ENCODE measurements at regions not wholly inside any gene's neighbourhood (a gene's known extent, or its start where the extent isn't known, plus 50 kb on each side); places are given as distances from the start of the nearest gene placed in this dataset.

- DNase-seq = no peak
Observed at GRCh38 chr18:41022484-41022883, 932.5 kb upstream of the PIK3C3 start.

- DNase-seq = no peak
Observed at GRCh38 chr18:41021089-41021488, 933.9 kb upstream of the PIK3C3 start.

- DNase-seq = no peak
Observed at GRCh38 chr18:41012194-41012593, 942.8 kb upstream of the PIK3C3 start.

GRCh38 chr18:41009926-41010325, 945.1 kb upstream of the PIK3C3 start:
- no peak for DNase-seq

GRCh38 chr18:41004324-41004723, 950.7 kb upstream of the PIK3C3 start:
- no peak for DNase-seq

GRCh38 chr18:40995529-40995928, 959.5 kb upstream of the PIK3C3 start:
- no peak for DNase-seq

GRCh38 chr18:40993363-40993762, 961.7 kb upstream of the PIK3C3 start:
- no peak for DNase-seq

- DNase-seq = no peak
Observed at GRCh38 chr18:40987581-40987980, 967.5 kb upstream of the PIK3C3 start.

GRCh38 chr18:40985436-40985835, 969.6 kb upstream of the PIK3C3 start:
- no peak for DNase-seq

- no peak for DNase-seq
Observed at GRCh38 chr18:40984856-40985255, 970.2 kb upstream of the PIK3C3 start.

GRCh38 chr18:40983835-40984234, 971.2 kb upstream of the PIK3C3 start:
- DNase-seq = no peak

- no peak for DNase-seq
Observed at GRCh38 chr18:40980171-40980570, 974.9 kb upstream of the PIK3C3 start.

GRCh38 chr18:40976050-40976449, 979.0 kb upstream of the PIK3C3 start:
- DNase-seq = no peak

- no peak for DNase-seq
Observed at GRCh38 chr18:40974448-40974847, 980.6 kb upstream of the PIK3C3 start.

- DNase-seq = no peak
Observed at GRCh38 chr18:40962784-40963183, 992.2 kb upstream of the PIK3C3 start.

- no peak for DNase-seq
Observed at GRCh38 chr18:40957533-40958070, 997.4 kb upstream of the PIK3C3 start.

- DNase-seq = no peak
Observed at GRCh38 chr18:40956213-40956612, 998.8 kb upstream of the PIK3C3 start.

GRCh38 chr18:40955351-40955750, 999.7 kb upstream of the PIK3C3 start:
- DNase-seq = no peak

GRCh38 chr18:40949114-40949950, 1005.7 kb upstream of the PIK3C3 start:
- no peak for DNase-seq

GRCh38 chr18:40944576-40944975, 1010.5 kb upstream of the PIK3C3 start:
- DNase-seq = no peak

GRCh38 chr18:40939656-40940515, 1015.1 kb upstream of the PIK3C3 start:
- no peak for DNase-seq

- no peak for DNase-seq
Observed at GRCh38 chr18:40938615-40939014, 1016.4 kb upstream of the PIK3C3 start.

- no peak for DNase-seq
Observed at GRCh38 chr18:40937386-40937785, 1017.6 kb upstream of the PIK3C3 start.

GRCh38 chr18:40935423-40935822, 1019.6 kb upstream of the PIK3C3 start:
- no peak for DNase-seq
